PC-9 (cell line): ENCODE measurements at regions not wholly inside any gene's neighbourhood (a gene's known extent, or its start where the extent isn't known, plus 50 kb on each side); places are given as distances from the start of the nearest gene placed in this dataset.

Experiments
- CTCF ChIP-seq: fragments of 200-600 bp; sonication (generic); conservative IDR thresholded peaks from 2 replicates; pipeline ENCODE4 v1.6.1; 2017; ENCODE audit warnings: mixed run types, antibody characterized with exemption, mild to moderate bottlenecking, moderate library complexity
- EZH2 ChIP-seq: fragments of 200-600 bp; sonication (generic); IDR thresholded peaks from 2 replicates; pipeline ENCODE4 v1.8.0; 2017; ENCODE audit warnings: antibody characterized with exemption, low read depth

- TF ChIP-seq CTCF (no peak), EZH2 (no peak)
These were observed 71.4 kb downstream of the BOD1L2 start for GRCh38 chr18:57218281-57218680.
